ENCODE measurements at regions not wholly inside any gene's neighbourhood (a gene's known extent, or its start where the extent isn't known, plus 50 kb on each side); places are given as distances from the start of the nearest gene placed in this dataset.

DNA sequence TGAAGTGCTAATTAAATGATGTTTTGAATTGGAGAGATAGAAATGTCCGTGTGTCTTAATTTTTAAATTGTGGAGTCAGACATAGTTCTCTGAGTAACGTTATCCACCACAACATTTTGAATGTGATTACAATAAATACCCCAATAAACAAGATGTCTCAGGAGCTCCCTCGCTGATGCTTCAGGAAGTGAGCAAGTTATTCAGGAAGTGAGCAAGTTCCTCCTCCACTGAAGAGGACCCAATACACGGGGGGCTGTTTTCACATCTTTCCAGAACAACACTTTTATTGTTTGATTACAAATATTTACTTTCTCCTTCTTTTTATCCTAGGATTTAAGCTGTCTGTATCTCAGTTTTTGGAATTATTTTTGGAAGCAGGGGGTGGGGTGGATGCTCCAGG lies 363.8 kb downstream of the LRRC70 start:
- no peaks in the 10 kb centered on the region for H3K36me3 ChIP-seq (replicated peaks in 1 of 2; ENCODE audit: control insufficient read depth in 1 of 2, insufficient read depth in 2 of 2, low read length in 2 of 2)
- no peak overlapping the region for H3K9ac ChIP-seq (ENCODE audit: insufficient read depth, low read length, poor library complexity, severe bottlenecking)
- DNase-seq: no peak
- no peaks in the 10 kb centered on the region for H3K4me1 ChIP-seq (ENCODE audit: control insufficient read depth in 1 of 2, insufficient read depth in 2 of 2, low read length in 2 of 2)
- no peaks in the 10 kb centered on the region for H3K27me3 ChIP-seq (ENCODE audit: control insufficient read depth in 2 of 2, insufficient read depth in 2 of 2, low read length in 2 of 2)
- TF ChIP-seq, protein P1, sequence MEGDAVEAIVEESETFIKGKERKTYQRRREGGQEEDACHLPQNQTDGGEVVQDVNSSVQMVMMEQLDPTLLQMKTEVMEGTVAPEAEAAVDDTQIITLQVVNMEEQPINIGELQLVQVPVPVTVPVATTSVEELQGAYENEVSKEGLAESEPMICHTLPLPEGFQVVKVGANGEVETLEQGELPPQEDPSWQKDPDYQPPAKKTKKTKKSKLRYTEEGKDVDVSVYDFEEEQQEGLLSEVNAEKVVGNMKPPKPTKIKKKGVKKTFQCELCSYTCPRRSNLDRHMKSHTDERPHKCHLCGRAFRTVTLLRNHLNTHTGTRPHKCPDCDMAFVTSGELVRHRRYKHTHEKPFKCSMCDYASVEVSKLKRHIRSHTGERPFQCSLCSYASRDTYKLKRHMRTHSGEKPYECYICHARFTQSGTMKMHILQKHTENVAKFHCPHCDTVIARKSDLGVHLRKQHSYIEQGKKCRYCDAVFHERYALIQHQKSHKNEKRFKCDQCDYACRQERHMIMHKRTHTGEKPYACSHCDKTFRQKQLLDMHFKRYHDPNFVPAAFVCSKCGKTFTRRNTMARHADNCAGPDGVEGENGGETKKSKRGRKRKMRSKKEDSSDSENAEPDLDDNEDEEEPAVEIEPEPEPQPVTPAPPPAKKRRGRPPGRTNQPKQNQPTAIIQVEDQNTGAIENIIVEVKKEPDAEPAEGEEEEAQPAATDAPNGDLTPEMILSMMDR (IDR thresholded peaks at IDR 0.05): no peak
- H3K36me3 Mint-ChIP-seq: no peaks in the 10 kb centered on the region
- H3K27ac ChIP-seq (ENCODE audit: low read depth in 1 of 2, low read length in 2 of 2): no peak overlapping the region
- no peaks in the 10 kb centered on the region for H3K79me2 ChIP-seq (ENCODE audit: insufficient read depth, low read length)
- peaks cover 0 to 4% of the 10 kb centered on the region in 2 donors for H3K9me3 ChIP-seq (replicated peaks in 1 of 2; ENCODE audit: control insufficient read depth in 1 of 2, insufficient read depth in 1 of 2, low read length in 2 of 2)
- H2AFZ ChIP-seq (ENCODE audit: insufficient read depth, low read depth, low read length, poor library complexity, severe bottlenecking): no peak overlapping the region
- no CpG with 5 or more reads among the region's 4 CpGs for WGBS (ENCODE audit: insufficient coverage)
- intact Hi-C loops (cut with micrococcal nuclease): no loop called here
- no peaks in the 10 kb centered on the region for H3K4me1 Mint-ChIP-seq
- peaks cover 0 to 3% (median 3%) of the 10 kb centered on the region in 7 donors for H3K9me3 Mint-ChIP-seq
- no peaks in the 10 kb centered on the region for H4K20me1 ChIP-seq (ENCODE audit: insufficient read depth, low read length)
- peaks cover 0 to 1% (median 0%) of the 10 kb centered on the region in 3 donors for H3K27me3 Mint-ChIP-seq (ENCODE audit: low read depth in 3 of 3)
- H3K4me2 ChIP-seq (replicated peaks; ENCODE audit: extremely low read depth, low read length, poor library complexity, severe bottlenecking): no peak overlapping the region
- no peak overlapping the region for H3K4me3 Mint-ChIP-seq
- H3K4me3 ChIP-seq (replicated peaks in 1 of 3; ENCODE audit: low read depth in 2 of 3, low read length in 3 of 3): no peak overlapping the region
- H3K27ac Mint-ChIP-seq: no peak overlapping the region

DNA sequence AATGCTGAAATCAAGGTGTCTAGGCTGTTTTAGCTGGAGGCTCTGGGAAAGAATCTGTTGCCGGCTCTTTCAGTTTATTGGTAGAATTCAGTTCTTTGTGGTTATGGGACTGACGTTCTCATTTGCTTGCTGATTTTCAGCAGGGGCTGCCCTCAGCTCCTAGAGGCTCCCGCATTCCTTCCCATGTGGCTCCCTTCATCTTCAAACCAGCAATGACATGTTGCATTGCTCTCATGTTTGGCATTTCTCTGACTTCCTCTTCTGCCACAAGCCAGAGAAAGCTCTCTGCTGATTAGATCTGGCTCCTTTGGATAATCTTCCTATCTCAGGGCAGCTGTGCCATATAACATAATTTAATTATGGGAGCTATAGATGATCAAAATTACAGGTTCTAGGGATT lies 360.3 kb downstream of the LRRC70 start:
- intact Hi-C loops (cut with micrococcal nuclease): no loop called here
- Histone ChIP-seq H3K4me3 (replicated peaks in 1 of 3; ENCODE audit: low read depth in 2 of 3, low read length in 3 of 3) (no peak overlapping the region), H3K79me2 (ENCODE audit: insufficient read depth, low read length) (no peaks in the 10 kb centered on the region), H3K4me1 (ENCODE audit: control insufficient read depth in 1 of 2, insufficient read depth in 2 of 2, low read length in 2 of 2) (no peaks in the 10 kb centered on the region), H3K9me3 (replicated peaks in 1 of 2; ENCODE audit: control insufficient read depth in 1 of 2, insufficient read depth in 1 of 2, low read length in 2 of 2) (no peaks in the 10 kb centered on the region), H3K36me3 (replicated peaks in 1 of 2; ENCODE audit: control insufficient read depth in 1 of 2, insufficient read depth in 2 of 2, low read length in 2 of 2) (no peaks in the 10 kb centered on the region), H3K4me2 (replicated peaks; ENCODE audit: extremely low read depth, low read length, poor library complexity, severe bottlenecking) (no peak overlapping the region), H3K9ac (ENCODE audit: insufficient read depth, low read length, poor library complexity, severe bottlenecking) (no peak overlapping the region), H2AFZ (ENCODE audit: insufficient read depth, low read depth, low read length, poor library complexity, severe bottlenecking) (no peak overlapping the region), H4K20me1 (ENCODE audit: insufficient read depth, low read length) (no peaks in the 10 kb centered on the region), H3K27ac (ENCODE audit: low read depth in 1 of 2, low read length in 2 of 2) (no peak overlapping the region), H3K27me3 (ENCODE audit: control insufficient read depth in 2 of 2, insufficient read depth in 2 of 2, low read length in 2 of 2) (no peaks in the 10 kb centered on the region)
- Mint-ChIP-seq H3K4me1 (no peaks in the 10 kb centered on the region), H3K9me3 (peaks cover 0 to 3% (median 0%) of the 10 kb centered on the region in 7 donors), H3K27ac (no peak overlapping the region), H3K36me3 (no peaks in the 10 kb centered on the region), H3K4me3 (no peak overlapping the region), H3K27me3 (ENCODE audit: low read depth in 3 of 3) (peaks cover 0 to 3% (median 1%) of the 10 kb centered on the region in 3 donors)
- TF ChIP-seq, protein P1 (IDR thresholded peaks at IDR 0.05): no peak
- WGBS (ENCODE audit: insufficient coverage): 83% methylated on average over 1 of the region's 3 CpGs
- DNase-seq: no peak

Measured in CD14-positive monocyte (primary cell).